ENCODE measurements at regions not wholly inside any gene's neighbourhood (a gene's known extent, or its start where the extent isn't known, plus 50 kb on each side); places are given as distances from the start of the nearest gene placed in this dataset.
"Not testable (repeated sequence)": the region's sequence is repeated elsewhere in the genome, so short reads cannot be mapped to it uniquely, and the experiment has no call there.

DNA sequence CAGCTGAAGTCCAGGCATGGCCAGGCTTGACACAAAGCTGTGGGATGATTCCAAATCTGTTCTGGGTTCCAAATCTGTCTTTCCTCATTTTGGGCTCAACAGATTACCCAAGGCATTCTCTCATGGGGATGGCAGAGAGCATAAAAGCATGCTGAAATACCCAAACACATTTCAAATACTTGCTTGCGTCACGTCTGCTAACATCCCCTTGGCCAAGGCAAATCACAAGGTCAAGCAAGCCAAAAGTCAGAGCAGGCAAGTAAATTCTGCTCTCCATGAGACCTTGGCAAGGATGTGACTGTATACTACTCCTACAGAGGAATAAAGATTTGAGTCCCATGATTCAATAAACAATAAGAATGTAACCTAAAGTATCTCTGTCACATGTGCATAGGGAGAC, 306.7 kb downstream of the EPB41L4A start:
- DNase-seq (ENCODE audit: low read depth), result no peak

DNA sequence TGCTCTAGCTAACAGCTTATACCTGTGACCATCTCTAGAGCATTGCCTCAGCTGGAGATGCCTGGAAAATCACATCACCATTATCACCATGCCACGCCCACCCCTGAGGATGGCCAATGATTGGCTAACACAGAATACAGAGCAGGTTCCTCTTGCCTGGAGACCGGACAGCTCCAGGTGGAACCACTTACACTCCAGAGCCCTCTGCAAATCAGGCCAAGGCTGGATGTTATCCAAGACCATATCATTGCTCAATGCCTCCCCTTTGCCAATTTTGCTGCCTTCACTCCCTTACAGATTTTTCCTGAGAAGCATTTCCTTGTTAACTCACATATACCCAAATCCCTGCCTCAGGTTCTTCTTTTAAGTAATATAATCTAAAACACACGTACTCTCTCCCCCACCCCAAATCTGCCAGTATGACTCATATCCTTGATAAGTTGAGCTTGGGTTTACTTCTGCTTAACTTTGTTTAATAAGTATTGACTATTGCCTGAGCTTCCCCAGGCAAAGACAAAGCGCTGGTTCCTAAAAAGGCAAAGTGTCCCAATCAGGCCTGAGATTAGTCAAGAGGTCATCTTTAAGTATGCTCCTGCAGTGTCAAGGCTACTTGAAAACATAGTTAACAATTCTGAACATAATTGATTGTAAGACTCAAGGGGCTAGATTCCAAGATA, 309.6 kb downstream of the EPB41L4A start:
- DNase-seq (ENCODE audit: low read depth), result peak; percentile 18

DNA sequence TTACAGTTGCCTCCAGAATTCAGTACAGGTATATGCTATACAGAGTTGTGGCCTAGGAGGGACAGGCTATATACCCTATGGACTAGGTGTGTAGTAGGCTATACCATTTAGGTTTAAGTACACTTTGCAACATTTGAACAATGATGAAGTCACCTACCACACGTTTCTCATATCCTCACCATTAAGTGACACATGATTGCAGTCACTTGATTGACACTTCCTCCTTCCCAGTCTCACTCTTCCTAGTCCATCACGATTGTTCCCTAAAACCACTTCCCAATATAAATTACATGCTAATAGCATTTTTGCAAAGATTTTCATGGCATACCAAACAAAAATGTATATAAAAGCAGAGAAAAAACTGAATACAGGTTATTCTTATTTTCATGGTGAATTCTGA, 312.2 kb downstream of the EPB41L4A start:
- DNase-seq (ENCODE audit: low read depth), result no peak

DNA sequence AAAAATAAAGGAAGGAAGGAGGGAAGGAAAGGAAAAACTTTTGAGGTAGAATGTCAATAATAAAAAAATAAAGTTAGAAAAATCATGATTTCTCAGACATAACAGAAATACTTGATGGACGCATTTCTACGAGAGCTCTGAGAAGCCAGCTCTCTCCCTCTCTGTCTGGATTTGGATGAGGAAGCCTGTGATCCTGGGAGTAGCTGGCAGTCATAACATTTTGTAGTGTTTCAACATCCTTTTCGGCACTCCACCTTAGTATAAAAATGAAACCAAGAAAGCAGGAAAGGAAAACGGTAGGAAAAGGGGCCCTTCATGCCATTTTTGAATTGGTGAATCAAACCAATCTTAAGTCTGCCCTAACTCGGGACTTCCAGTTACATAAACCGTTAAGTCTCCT, 321.3 kb downstream of the EPB41L4A start:
- DNase-seq (ENCODE audit: low read depth), result peak; percentile 23

DNA sequence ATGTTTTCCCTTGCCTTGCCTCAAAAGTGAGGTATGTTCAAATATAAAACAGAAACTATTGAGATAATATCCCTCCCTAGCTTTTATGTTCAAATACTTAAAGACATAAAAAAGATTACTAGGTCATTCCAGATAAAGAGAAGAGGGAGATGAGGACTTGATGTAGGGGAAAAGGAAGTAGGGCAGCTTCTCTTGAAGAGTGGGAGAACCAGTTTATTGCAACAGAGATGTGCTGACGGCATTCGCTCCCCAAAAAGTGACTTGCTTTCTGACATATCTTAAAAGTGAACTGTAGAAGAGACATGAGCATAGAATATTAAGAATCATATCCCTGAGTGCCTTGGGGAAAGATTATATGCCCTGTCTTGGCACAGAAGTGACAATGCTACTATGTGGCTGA, 330.2 kb upstream of the NREP start:
- no peak for DNase-seq (ENCODE audit: low read depth)

DNA sequence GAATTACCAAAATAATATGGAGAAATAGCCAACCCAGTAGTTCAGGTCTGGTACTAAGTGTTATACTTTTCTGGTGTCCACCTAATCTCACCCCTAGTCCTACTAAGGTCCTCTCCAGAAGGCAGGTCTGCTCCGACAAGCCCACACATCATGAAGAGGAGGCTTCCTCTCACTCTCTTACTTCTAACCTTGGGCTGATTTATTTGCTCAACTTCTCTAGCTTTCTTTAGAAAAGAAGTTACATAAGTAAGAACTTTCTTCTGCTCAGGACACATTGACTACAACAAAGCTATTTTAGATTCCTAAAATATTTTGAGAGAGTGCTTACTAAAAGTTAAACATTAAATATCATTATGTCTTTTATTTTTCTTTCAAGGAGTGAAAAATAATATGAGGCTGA, 329.7 kb upstream of the NREP start:
- DNase-seq (ENCODE audit: low read depth), result no peak

DNA sequence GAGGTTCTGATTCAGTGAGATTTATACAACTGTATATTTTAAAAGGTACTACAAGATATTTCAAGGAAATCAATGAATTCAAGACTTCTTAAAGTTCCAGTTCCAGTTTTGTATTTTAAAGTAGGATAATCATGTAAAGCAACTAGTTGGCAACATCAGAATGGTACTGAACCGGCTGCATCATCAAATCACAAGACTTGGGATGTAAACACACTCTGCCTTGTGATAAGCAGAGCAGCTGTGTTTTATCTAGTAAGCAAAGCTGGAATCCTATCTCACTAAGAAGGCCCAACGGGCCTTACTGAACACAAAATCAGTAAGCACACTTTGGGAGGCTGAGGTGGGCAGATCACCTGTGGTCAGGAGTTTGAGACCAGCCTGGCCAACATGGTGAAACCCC, 327.2 kb upstream of the NREP start:
- DNase-seq (ENCODE audit: low read depth), result no peak

DNA sequence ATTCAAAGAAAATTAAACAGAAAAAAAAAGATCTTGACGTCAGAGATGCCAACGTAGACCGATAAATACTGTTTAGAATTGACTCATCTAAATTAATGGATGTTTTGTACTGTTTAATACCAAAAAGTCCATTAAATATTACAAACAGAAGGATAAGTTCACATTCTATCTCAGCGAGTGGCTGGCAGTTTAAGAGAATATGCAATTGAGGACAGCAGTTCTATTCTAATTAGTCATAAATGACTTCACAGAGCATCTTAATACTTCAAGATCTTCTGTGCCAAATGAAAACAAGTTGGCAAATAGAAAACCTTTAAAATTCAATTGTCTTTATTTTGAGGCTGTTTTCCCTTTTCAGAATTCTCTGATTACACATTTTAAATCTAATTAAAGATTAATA, 326.6 kb upstream of the NREP start:
- DNase-seq (ENCODE audit: low read depth), result no peak

DNA sequence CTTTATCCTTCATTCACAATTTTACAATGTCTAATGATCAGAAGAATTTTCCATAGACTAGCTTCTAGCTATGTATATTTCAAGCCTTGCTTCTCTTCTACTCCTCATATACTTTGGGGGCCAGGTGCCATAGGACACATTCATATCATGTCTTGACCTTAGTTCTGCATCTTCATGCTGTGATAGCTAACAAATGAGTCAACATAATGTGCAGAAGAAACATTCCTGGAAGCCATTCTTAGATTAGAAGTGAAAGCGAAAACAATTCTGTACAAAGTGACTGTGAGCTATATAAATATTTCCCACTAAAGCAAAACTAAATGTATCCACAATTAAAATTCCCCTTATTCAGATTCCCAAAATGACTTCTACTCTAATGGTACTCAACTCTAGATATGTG, 320.2 kb upstream of the NREP start:
- no peak for DNase-seq (ENCODE audit: low read depth)

DNA sequence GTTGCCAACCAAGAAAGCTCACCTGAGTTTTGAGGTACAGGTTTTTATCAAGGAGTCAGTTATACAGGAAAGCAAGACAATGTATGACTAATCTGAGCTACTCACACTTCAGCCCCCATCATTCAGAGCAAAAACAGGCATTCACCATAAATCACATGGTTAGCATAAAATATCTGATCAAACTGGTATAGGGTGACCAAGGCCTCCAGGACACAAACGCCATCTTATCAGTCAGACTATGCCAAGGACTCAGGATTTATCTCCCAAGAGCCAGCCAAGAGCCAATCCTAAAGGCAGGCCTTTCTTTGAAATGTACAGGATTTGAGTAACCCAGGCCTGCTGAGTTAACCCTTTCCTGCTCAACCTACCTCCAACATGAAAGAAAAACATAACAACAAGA, 313.0 kb upstream of the NREP start:
- DNase-seq (ENCODE audit: low read depth), result no peak

DNA sequence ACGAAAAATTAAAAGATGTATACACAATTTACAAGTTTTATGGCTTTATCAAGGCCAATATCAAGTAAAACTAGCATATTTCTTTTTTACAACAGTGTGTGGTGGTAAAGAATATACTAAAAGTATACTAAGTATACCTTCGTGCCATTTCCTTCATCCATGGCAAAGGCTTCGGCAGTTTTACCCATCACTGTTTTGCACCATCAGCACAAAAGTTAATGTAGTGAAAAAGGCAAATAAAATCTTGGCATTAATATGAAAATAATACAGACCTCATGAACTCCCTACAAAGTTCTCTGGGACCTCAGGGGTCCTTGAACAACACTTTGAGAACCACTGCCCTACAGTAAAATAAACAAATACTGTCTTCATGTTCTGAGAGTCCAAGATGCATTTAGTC, 312.3 kb upstream of the NREP start:
- DNase-seq (ENCODE audit: low read depth), result no peak

DNA sequence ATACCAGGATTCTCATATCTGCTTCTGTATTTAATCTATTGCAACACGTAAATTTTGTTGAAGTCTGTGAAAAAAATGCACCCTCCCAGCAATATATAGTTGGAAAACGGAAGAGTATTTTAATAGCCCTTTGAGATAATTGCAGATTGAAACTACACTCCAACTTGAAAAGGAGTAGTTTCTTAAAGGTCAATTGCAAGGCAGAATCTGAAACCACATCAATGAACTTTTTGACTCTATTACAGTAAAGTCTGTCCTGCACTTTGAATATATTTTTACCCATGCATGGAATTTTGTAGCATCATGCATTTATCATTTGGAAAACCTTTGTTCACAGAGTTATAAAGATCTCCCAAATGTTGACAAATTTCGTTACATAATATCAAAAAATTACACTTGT, 311.6 kb upstream of the NREP start:
- no peak for DNase-seq (ENCODE audit: low read depth)

DNA sequence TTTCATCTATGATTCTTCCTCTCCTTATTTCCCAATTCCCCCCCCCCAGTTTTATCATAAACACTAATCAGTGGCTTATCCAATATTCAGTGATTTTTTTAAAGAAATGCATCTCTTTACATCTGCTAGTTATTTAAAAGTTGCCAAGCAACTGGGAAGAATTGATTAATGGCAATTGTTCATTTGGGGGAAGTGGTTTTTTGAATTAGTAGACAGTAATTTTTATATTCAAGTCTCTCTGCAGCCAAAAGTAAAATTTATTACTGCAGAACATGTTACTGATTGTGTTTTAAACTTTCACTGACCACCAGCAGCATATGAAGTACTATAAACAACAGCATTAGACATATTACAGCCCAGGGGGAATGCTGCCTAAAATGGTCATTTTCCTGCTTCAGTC, 308.8 kb upstream of the NREP start:
- no peak for DNase-seq (ENCODE audit: low read depth)

DNA sequence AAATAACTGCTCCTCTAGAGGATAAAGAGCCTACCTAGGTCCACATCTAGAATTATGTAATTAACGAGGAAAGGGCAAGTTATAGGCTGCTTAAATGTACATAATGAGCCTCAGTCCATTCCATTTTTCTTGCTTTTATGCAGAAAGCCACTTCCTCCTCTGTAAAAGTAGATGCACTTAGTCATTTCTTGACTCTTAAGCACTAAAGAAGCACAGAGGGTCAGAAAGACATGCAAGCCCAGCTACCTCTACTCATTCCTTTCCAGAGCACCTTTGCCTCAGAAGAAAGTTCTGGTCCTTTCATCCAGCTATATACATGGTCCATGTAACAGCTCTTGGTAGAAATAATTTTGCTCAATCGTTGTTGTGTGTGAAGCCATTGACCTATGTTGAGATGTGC, 308.0 kb upstream of the NREP start:
- DNase-seq (ENCODE audit: low read depth), result no peak

DNA sequence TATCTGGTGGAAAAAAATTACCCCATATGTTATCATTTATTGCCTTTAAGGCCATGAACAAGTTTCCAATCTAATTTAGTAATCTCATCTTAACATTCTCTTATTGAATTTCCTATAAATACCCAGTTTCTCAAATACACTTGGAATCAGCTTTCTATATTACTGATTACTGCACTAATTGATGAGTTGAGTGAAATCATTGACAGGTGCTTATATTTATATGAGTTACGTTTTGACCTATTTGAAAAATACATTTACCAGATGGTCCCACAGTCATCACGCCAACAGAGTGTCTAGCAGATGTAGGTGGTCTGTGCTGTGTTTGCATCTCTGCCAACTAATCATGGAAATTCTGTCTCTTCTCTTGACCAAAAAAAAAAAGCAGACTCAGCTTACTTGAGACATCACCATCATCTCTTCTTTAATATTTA, 307.3 kb upstream of the NREP start:
- DNase-seq (ENCODE audit: low read depth), result no peak

DNA sequence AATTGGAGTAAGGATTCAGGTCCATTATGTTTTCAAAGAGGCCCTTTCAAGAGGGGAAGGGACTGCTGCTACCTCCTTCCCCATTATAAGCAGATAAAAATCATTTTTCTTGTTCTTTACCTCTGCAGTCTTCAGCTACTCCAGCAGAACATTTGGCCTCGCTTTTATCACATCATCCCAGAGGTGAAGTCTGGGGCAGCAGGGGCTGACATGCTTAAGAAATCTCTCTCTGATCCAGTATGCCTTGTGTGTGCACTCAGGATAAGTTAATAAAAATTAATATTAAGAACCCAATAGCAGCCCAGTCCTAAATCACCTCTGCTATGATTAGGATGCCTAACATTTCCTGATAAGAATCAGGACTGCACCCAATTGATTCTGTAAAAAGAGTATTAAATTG, 306.9 kb upstream of the NREP start:
- DNase-seq (ENCODE audit: low read depth), result no peak

DNA sequence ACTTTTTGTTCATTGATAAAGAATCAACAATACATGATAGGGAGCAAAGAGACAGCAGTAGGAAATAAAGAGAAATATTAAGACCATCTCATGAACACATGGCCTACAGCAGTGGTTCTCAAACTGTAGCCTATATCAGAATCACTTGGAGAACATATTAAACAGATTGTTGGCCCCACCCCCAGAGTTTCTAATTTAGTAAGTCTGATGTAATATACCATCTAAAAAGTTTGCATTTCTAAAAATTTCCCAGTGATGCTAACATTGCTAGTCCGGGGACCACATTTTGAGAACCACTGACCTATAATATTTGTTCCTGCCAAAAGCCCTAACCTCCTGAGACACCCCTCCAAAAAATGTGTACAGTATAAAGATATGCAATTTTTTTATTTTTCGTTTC, 306.2 kb upstream of the NREP start:
- no peak for DNase-seq (ENCODE audit: low read depth)

DNA sequence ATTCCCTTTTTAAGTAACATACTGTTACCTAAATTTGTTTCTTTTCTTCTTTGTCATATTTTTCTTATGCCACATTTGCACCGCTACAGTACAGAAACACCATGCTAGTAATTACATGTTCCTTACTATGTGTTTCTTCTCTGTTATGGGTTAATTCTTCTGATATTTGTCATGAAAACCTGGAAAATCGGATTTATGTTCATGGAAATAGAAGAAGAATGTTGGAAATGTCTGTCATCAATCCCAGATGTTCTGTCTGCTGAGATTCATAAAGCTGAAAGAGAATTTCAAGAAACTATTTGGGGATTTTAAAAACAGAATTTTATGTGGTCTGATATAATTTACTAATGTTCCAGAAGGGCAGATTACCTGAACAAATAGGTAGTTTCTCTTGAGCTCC, 305.2 kb upstream of the NREP start:
- no peak for DNase-seq (ENCODE audit: low read depth)

DNA sequence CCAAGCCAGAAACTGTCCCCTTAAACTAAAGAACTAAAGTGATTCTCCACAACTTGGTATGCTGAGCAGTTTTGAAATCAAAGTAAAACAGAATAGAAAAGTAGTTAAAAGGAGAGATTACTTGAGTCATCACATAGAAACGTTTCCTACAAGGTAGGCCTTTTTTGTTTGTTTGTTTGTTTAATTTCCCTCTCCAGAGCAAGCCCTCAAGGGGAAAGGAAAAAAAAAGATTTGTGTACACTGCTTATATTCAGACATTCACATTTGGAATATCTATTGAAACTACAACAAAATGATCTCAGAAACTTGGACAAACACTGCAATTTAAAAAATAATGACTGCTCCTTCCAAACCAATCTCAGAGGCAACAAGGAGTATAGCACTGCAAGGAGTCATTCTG, 304.7 kb upstream of the NREP start:
- no peak for DNase-seq (ENCODE audit: low read depth)

DNA sequence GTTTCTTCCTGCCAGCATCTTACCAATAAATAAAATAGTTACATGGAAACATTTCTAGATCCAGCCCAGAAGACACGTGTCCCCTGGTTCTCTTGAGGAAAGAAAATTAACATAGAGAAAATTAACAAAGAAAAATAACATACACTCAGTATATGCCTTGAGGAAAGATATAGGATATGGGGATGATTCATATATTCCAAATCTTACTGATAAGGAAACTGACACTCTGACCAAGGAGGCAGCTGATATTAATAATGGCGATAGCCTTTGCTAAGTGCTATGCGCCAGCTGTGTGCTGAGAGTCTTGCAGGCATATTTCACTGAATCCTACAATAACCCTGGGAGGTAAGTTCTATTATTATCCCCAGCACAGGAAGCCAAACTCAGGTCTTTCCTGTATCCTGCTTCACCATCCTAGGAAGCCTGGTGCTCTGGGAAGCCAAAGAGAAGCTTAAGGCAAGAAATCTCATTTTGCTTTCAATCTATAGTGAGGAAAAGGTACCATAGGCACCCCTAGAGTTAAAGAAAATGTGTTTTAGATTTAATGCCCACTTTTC, 302.7 kb upstream of the NREP start:
- DNase-seq (ENCODE audit: low read depth), result no peak

DNA sequence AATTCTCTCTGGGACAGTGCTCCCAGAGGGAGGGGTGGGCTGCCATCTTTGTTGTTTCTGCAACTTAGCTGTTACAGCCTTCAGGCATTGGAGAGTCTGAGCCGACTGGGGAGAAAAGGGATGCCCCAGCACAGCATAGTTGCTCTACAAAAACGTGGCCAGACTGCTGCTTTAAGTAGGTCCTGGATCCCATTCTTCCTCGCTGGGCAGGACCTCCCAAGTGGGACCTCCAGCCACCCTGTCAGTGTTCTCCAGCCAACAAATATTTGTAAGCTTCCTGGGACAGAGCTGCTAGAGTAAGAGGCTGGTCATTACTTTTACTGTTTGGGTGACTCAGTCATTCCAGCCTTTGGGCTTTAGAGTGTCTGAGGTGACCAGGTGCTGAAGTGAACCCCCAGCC, 292.7 kb upstream of the NREP start:
- DNase-seq (ENCODE audit: low read depth), result no peak

DNA sequence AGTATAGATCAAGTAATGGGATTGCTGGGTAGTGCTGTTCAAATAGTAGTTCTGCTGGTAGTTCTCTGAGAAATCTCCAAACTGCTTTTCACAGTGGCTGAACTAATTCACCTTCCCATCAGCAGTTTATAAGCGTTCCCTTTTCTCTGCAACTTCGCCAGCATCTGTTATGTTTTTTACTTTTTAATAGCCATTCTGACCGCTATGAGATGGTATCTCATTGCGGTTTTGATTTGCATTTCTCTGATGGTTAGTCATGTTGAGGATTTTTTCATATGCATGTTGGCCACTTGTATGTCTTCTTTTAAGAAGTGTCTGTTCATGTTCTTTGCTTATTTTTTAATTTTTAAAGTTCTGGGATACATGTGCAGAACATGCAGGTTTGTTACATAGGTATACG, 279.2 kb upstream of the NREP start:
- DNase-seq (ENCODE audit: low read depth), result peak; percentile 35

DNA sequence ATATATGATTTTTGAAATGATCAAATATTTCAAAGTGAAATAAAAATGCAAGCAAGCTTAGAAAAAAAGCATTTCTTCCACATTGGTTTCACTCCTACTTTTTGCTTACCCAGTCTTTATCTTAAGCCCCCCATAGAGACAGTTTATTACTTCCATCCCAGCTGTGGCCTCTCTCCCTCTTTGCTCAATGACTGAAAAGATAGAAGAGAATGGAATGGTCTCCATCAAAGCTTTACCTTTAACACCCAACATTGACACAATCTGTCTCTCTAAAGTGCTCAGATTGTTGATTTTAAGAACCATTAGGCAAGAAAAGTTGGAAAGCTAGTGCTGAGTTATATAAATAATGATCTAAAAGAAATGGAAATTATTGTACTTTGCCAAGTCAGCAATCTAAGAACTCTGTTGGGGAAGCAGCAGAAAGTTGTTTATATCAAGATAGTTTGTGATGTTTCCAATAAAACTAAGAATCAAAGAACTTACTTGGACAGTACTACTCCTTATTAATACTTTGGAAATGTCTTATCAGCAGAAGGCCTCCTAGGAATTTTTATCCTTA, 277.5 kb upstream of the NREP start:
- no peak for DNase-seq (ENCODE audit: low read depth)

DNA sequence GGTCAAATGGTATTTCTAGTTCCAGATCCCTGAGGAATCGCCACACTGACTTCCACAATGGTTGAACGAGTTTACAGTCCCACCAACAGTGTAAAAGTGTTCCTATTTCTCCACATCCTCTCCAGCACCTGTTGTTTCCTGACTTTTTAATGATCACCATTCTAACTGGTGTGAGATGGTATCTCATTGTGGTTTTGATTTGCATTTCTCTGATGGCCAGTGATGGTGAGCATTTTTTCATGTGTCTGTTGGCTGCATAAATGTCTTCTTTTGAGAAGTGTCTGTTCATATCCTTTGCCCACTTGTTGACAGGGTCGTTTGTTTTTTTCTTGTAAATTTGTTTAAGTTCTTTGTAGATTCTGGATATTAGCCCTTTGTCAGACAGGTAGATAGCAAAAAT, 269.9 kb upstream of the NREP start:
- DNase-seq (ENCODE audit: low read depth), result not testable (repeated sequence)

All from Daoy (cell line).